ENCODE measurements at regions not wholly inside any gene's neighbourhood (a gene's known extent, or its start where the extent isn't known, plus 50 kb on each side); places are given as distances from the start of the nearest gene placed in this dataset.

DNA sequence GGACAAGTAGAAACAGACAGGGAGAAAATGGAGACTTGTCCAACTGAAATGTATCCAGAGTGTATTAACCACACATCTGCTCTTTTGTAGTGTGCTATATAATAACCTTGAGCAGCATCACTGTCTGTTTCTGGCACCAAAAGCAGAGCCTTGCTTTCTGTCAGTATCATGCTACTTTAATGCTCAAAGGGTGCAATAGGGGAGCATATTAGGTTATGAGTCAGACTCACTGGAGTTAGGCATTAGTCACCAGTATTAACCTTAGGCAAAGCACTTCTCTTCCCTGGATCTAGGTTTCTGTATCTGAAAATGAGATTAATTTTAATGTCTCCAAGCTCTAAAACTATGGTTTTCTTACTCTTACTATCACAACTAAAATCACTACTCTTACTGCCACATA lies 280.1 kb downstream of the TFAP2B start:
- TF ChIP-seq POLR2A (IDR thresholded peaks at IDR 0.05; ENCODE audit: low read length) (no peak), GATA1 (IDR thresholded peaks at IDR 0.05; ENCODE audit: low read depth, low read length) (no peak)

All from erythroblast (primary cell).